H1 (cell line): ENCODE measurements at regions not wholly inside any gene's neighbourhood (a gene's known extent, or its start where the extent isn't known, plus 50 kb on each side); places are given as distances from the start of the nearest gene placed in this dataset.

Experiments
- CTCF ChIA-PET: fragments of 300-600 bp; sonication (Branson Sonifier 250); formaldehyde crosslinking; loops from one replicate; lab custom pipeline; 2021; ENCODE audit not compliant: partially characterized antibody; lab: Charles Lee
- POLR2A ChIA-PET: fragments of 300-600 bp; sonication (Branson Sonifier 250); formaldehyde crosslinking; loops from one replicate; lab custom pipeline; 2021; ENCODE audit warnings: inconsistent platforms; ENCODE audit not compliant: partially characterized antibody; lab: Charles Lee
- DNase-seq, 2 experiments: peaks; one replicate each; pipeline versions ENCODE4 v3.0.0 to v3.0.0-alpha.2; 2010 to 2022; ENCODE audit warnings: low spot score in 2 of 2, low read depth in 1 of 2, mixed read lengths in 1 of 2
- FAIRE-seq: peaks from 2 replicates; lab custom pipeline; 2011; peaks lifted over from hg19 to GRCh38; lab: Jason Lieb, UNC
- H2AFZ ChIP-seq: 2 replicates; pipeline ENCODE4 v1.8.1; 2012; ENCODE audit warnings: low read length, inconsistent platforms
- H2AK5ac ChIP-seq: 2 replicates; pipeline ENCODE4 v1.6.1; 2013; ENCODE audit warnings: low read depth, low read length
- H2BK120ac ChIP-seq: replicated peaks from 2 replicates; pipeline ENCODE3; 2013; ENCODE audit warnings: low read depth, low read length, inconsistent platforms
- H2BK12ac ChIP-seq: 2 replicates; pipeline ENCODE4 v1.6.1; 2013; ENCODE audit warnings: low read depth, low read length
- H2BK15ac ChIP-seq: 2 replicates; pipeline ENCODE4 v1.6.1; 2013; ENCODE audit warnings: low read length
- H2BK20ac ChIP-seq: 2 replicates; pipeline ENCODE4 v1.6.1; 2013; ENCODE audit warnings: low read length
- H2BK5ac ChIP-seq: 2 replicates; pipeline ENCODE4 v1.6.1; 2013; ENCODE audit warnings: low read depth, low read length
- H3K14ac ChIP-seq: 2 replicates; pipeline ENCODE4 v1.6.1; 2013; ENCODE audit warnings: inconsistent platforms; ENCODE audit not compliant: insufficient read length
- H3K18ac ChIP-seq: 2 replicates; pipeline ENCODE4 v1.6.1; 2013; ENCODE audit warnings: low read length; ENCODE audit errors: extremely low read depth
- H3K23ac ChIP-seq: 2 replicates; pipeline ENCODE4 v1.6.1; 2013; ENCODE audit warnings: inconsistent platforms; ENCODE audit not compliant: insufficient read length
- H3K23me2 ChIP-seq: 2 replicates; pipeline ENCODE4 v1.6.1; 2013; ENCODE audit warnings: low read depth, low read length
- H3K27ac ChIP-seq: 2 replicates; pipeline ENCODE4 v1.6.1; 2011; ENCODE audit warnings: low read depth, low read length, inconsistent platforms
- H3K27me3 ChIP-seq, 4 experiments: replicated peaks in 1 of 4; 1 replicate in 1 of 4; 2 replicates in 3 of 4; pipeline versions ENCODE4 v1.6.1 to v1.8.1; 2011 to 2013; ENCODE audit warnings: low read length in 3 of 4, mild to moderate bottlenecking in 3 of 4, inconsistent platforms in 2 of 4, mixed read lengths in 2 of 4, moderate library complexity in 1 of 4; ENCODE audit not compliant: control insufficient read depth in 3 of 4, insufficient read depth in 3 of 4; ENCODE audit errors: extremely low read depth in 1 of 4
- H3K36me3 ChIP-seq, 4 experiments: 2 replicates each; pipeline versions ENCODE4 v1.6.1 to v1.8.1; 2011 to 2013; ENCODE audit warnings: mild to moderate bottlenecking in 4 of 4, low read length in 3 of 4, moderate library complexity in 2 of 4, control low read depth in 1 of 4, inconsistent platforms in 1 of 4; ENCODE audit not compliant: insufficient read depth in 4 of 4, control insufficient read depth in 2 of 4
- H3K4ac ChIP-seq: replicated peaks from 2 replicates; pipeline ENCODE3; 2013; ENCODE audit warnings: low read length, low read depth, mixed read lengths, inconsistent platforms; ENCODE audit not compliant: insufficient read length
- H3K4me1 ChIP-seq, 4 experiments: replicated peaks in 1 of 4; 1 replicate in 1 of 4; 2 replicates in 3 of 4; pipeline versions ENCODE4 v1.6.1 to v1.8.1; 2011 to 2013; ENCODE audit warnings: low read length in 3 of 4, inconsistent platforms in 2 of 4, mixed read lengths in 1 of 4; ENCODE audit not compliant: insufficient read depth in 4 of 4, control insufficient read depth in 3 of 4
- H3K4me2 ChIP-seq, 2 experiments: 2 replicates each; pipeline versions ENCODE4 v1.6.1 to v1.8.1; 2011 to 2013; ENCODE audit warnings: low read depth in 2 of 2, low read length in 2 of 2, control low read depth in 1 of 2, inconsistent platforms in 1 of 2, mild to moderate bottlenecking in 1 of 2; ENCODE audit not compliant: insufficient read depth in 1 of 2
- H3K4me3 ChIP-seq, 4 experiments: fragments of 200-600, 300-600 bp in 1 of 4; sonication (generic), shearing (Covaris generic), sonication (Bioruptor Twin) in 1 of 4; 2 replicates each; pipeline versions ENCODE4 v1.5.1 to v1.8.1; 2011 to 2016; ENCODE audit warnings: low read length in 4 of 4, low read depth in 3 of 4, control low read depth in 2 of 4, inconsistent platforms in 2 of 4, mild to moderate bottlenecking in 2 of 4, mixed read lengths in 1 of 4, moderate library complexity in 1 of 4; ENCODE audit not compliant: insufficient read depth in 2 of 4; ENCODE audit errors: extremely low read depth in 1 of 4
- H3K56ac ChIP-seq: replicated peaks from 2 replicates; pipeline ENCODE3; 2013; ENCODE audit warnings: low read depth, mild to moderate bottlenecking, mixed read lengths, low read length, inconsistent platforms; ENCODE audit not compliant: insufficient read length
- H3K79me1 ChIP-seq: 2 replicates; pipeline ENCODE4 v1.6.1; 2013; ENCODE audit warnings: low read depth, low read length, control low read depth
- H3K79me2 ChIP-seq, 2 experiments: 2 replicates each; pipeline versions ENCODE4 v1.6.1 to v1.8.1; 2012 to 2013; ENCODE audit warnings: low read length in 2 of 2, mild to moderate bottlenecking in 2 of 2, inconsistent platforms in 1 of 2; ENCODE audit not compliant: insufficient read depth in 2 of 2, control insufficient read depth in 1 of 2
- H3K9ac ChIP-seq, 4 experiments: replicated peaks in 1 of 4; 1 replicate in 1 of 4; 2 replicates in 3 of 4; pipeline versions ENCODE4 v1.6.1 to v1.8.1; 2011 to 2013; ENCODE audit warnings: low read depth in 3 of 4, low read length in 3 of 4, control low read depth in 2 of 4, mild to moderate bottlenecking in 2 of 4, moderate library complexity in 2 of 4, inconsistent platforms in 1 of 4; ENCODE audit errors: extremely low read depth in 1 of 4
- H3K9me3 ChIP-seq, 2 experiments: 2 replicates each; pipeline versions ENCODE4 v1.6.1 to v1.8.1; 2012 to 2013; ENCODE audit warnings: mild to moderate bottlenecking in 2 of 2, moderate library complexity in 2 of 2, control low read depth in 1 of 2, inconsistent platforms in 1 of 2, low read depth in 1 of 2, low read length in 1 of 2, mixed read lengths in 1 of 2; ENCODE audit not compliant: insufficient read depth in 2 of 2
- H4K20me1 ChIP-seq, 2 experiments: replicated peaks in 1 of 2; 2 replicates each; pipeline versions ENCODE3 to v1.8.1; 2011 to 2013; ENCODE audit warnings: inconsistent platforms in 2 of 2, low read length in 2 of 2, mild to moderate bottlenecking in 1 of 2; ENCODE audit not compliant: insufficient read depth in 2 of 2, control insufficient read depth in 1 of 2
- H4K5ac ChIP-seq: 2 replicates; pipeline ENCODE4 v1.6.1; 2013; ENCODE audit warnings: low read length, low read depth, mixed read lengths, inconsistent platforms; ENCODE audit not compliant: insufficient read length
- H4K8ac ChIP-seq: 2 replicates; pipeline ENCODE4 v1.8.0; 2013; ENCODE audit warnings: mild to moderate bottlenecking, moderate library complexity, low read length, inconsistent platforms; ENCODE audit not compliant: insufficient read depth; ENCODE audit errors: extremely low read depth
- H4K91ac ChIP-seq: replicated peaks from 2 replicates; pipeline ENCODE3; 2013; ENCODE audit warnings: low read length, mixed read lengths, inconsistent platforms; ENCODE audit not compliant: insufficient read length
- CBX8 ChIP-seq: fragments of 300-800, 300-1000 bp; sonication (generic); IDR thresholded peaks from 2 replicates; pipeline ENCODE4 v1.7.1; 2016; ENCODE audit warnings: low read depth, low read length, borderline replicate concordance
- CHD2 ChIP-seq: IDR thresholded peaks from 2 replicates; pipeline ENCODE4 v1.6.1; 2012; ENCODE audit warnings: low read length, improper control_type of control experiment
- EGR1 ChIP-seq: IDR thresholded peaks from 2 replicates; pipeline ENCODE4 v1.6.1; 2011; ENCODE audit warnings: low read depth, low read length, borderline replicate concordance
- GTF2F1 ChIP-seq: IDR thresholded peaks from 2 replicates; pipeline ENCODE4 v1.6.1; 2012; ENCODE audit warnings: low read depth, low read length, improper control_type of control experiment, borderline replicate concordance
- RBBP5 ChIP-seq: IDR thresholded peaks from 2 replicates; pipeline ENCODE4 v1.7.1; 2012; ENCODE audit warnings: low read depth, mild to moderate bottlenecking, inconsistent platforms, low read length, moderate library complexity, borderline replicate concordance
- RNF2 ChIP-seq: fragments of 200-900, 300-1000 bp; sonication (generic); IDR thresholded peaks from 2 replicates; pipeline ENCODE4 v1.7.1; 2016; ENCODE audit warnings: borderline replicate concordance, low read depth, mild to moderate bottlenecking, antibody characterized with exemption, low read length; ENCODE audit not compliant: poor library complexity, severe bottlenecking; ENCODE audit errors: missing control alignments
- WGBS, 2 experiments: shearing (Covaris generic) in 1 of 2; methylation state at CpG; one replicate each; pipeline versions ENCODE4 v1.1.6 to v1.1.7; 2013 to 2015; ENCODE audit warnings: low lambda C conversion rate in 2 of 2, mixed read lengths in 2 of 2, inconsistent platforms in 1 of 2, low coverage in 1 of 2, missing lambda C conversion rate in 1 of 2; ENCODE audit not compliant: insufficient replicate concordance in 2 of 2, insufficient coverage in 1 of 2, insufficient read length in 1 of 2; ENCODE audit errors: extremely low coverage in 1 of 2, missing lambda C conversion rate in 1 of 2; 5-methylcytosine and 5-hydroxymethylcytosine counted together
- TF ChIP-seq, protein P1 (sequence below): IDR thresholded peaks from 2 replicates; pipeline ENCODE4 v1.6.1; 2012; ENCODE audit warnings: low read length, inconsistent platforms

GRCh38 chr3:82129221-82129801 is 367.9 kb upstream of the GBE1 start:
- Histone ChIP-seq H3K4me1 (no peaks in the 10 kb centered on the region), H3K79me2 (no peaks in the 10 kb centered on the region), H3K9me3 (no peaks in the 10 kb centered on the region), H3K56ac (no peak overlapping the region), H3K23me2 (no peaks in the 10 kb centered on the region), H4K20me1 (no peaks in the 10 kb centered on the region), H2BK12ac (no peak overlapping the region), H4K5ac (no peak overlapping the region), H2BK120ac (no peak overlapping the region), H3K27me3 (no peaks in the 10 kb centered on the region), H3K18ac (no peak overlapping the region), H3K14ac (no peak overlapping the region), H3K23ac (no peak overlapping the region), H2BK15ac (no peak overlapping the region), H3K4me2 (no peak overlapping the region), H4K8ac (no peak overlapping the region), H3K36me3 (no peaks in the 10 kb centered on the region; a peak in 1 of 8 replicates), H4K91ac (no peak overlapping the region), H2AK5ac (no peak overlapping the region), H3K4ac (no peak overlapping the region), H3K9ac (no peak overlapping the region), H3K4me3 (no peak overlapping the region), H3K27ac (no peak overlapping the region), H2BK20ac (no peak overlapping the region), H3K79me1 (no peaks in the 10 kb centered on the region), H2AFZ (no peak overlapping the region), H2BK5ac (no peak overlapping the region)
- DNase-seq: no peak
- 85% methylated on average over 2 of the region's 2 CpGs; no CpG with 5 or more reads in 1 of the 2 experiments for WGBS, 2 experiments
- ChIA-PET CTCF (interaction anchor here (0.8 to 2.2 kb wide), 8 partner anchors 8 to 258 kb away, joined by 3 to 7 read pairs (median 3); no protein-coding TSS in a partner anchor), POLR2A (no interaction called here)
- TF ChIP-seq EGR1: no peak
- no peak for TF ChIP-seq RBBP5
- TF ChIP-seq RNF2: no peak
- no peak for TF ChIP-seq CBX8
- no peak for TF ChIP-seq CHD2
- no peak for TF ChIP-seq GTF2F1
- TF ChIP-seq, protein P1, sequence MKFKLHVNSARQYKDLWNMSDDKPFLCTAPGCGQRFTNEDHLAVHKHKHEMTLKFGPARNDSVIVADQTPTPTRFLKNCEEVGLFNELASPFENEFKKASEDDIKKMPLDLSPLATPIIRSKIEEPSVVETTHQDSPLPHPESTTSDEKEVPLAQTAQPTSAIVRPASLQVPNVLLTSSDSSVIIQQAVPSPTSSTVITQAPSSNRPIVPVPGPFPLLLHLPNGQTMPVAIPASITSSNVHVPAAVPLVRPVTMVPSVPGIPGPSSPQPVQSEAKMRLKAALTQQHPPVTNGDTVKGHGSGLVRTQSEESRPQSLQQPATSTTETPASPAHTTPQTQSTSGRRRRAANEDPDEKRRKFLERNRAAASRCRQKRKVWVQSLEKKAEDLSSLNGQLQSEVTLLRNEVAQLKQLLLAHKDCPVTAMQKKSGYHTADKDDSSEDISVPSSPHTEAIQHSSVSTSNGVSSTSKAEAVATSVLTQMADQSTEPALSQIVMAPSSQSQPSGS: no peak
- no peak for FAIRE-seq
